Stimulated activated CD4-positive, alpha-beta T cell treated with anti-CD3 and anti-CD28 coated beads, Interleukin-1b, Interleukin-23, amount 100 ng/mL, for 48 hours (primary cell): ENCODE measurements at regions not wholly inside any gene's neighbourhood (a gene's known extent, or its start where the extent isn't known, plus 50 kb on each side); places are given as distances from the start of the nearest gene placed in this dataset.

Source experiments
- DNase-seq: peaks from one replicate; pipeline ENCODE4 v3.0.0-alpha.2; 2020

- no peak for DNase-seq
Measured at GRCh38 chr3:152516216-152516615, 247.5 kb downstream of the MBNL1 start.

GRCh38 chr3:152517502-152517901, 248.8 kb downstream of the MBNL1 start:
- DNase-seq, result no peak

- no peak for DNase-seq
Measured at GRCh38 chr3:152518346-152518745, 249.6 kb downstream of the MBNL1 start.

DNA sequence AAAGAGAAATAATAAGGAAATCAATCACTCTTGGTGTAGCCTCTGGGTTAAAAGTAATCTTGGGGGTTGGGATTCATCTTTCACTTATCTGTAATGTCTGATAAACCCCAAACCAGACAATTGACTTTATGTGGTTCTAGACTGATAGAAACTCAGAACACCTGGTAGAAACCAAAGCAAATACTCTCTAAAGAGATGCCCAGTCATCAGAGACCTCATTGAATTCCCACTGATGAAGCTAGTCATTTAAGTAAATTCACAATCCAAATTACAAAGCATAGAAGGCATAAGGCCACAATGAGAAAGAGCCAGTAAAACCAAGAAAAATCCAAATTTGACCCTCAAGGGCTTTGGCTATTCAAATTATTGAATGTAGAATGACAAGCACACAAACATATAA, 250.6 kb downstream of the MBNL1 start:
- no peak for DNase-seq

- no peak for DNase-seq
Measured at GRCh38 chr3:152522036-152522435, 253.3 kb downstream of the MBNL1 start.

DNA sequence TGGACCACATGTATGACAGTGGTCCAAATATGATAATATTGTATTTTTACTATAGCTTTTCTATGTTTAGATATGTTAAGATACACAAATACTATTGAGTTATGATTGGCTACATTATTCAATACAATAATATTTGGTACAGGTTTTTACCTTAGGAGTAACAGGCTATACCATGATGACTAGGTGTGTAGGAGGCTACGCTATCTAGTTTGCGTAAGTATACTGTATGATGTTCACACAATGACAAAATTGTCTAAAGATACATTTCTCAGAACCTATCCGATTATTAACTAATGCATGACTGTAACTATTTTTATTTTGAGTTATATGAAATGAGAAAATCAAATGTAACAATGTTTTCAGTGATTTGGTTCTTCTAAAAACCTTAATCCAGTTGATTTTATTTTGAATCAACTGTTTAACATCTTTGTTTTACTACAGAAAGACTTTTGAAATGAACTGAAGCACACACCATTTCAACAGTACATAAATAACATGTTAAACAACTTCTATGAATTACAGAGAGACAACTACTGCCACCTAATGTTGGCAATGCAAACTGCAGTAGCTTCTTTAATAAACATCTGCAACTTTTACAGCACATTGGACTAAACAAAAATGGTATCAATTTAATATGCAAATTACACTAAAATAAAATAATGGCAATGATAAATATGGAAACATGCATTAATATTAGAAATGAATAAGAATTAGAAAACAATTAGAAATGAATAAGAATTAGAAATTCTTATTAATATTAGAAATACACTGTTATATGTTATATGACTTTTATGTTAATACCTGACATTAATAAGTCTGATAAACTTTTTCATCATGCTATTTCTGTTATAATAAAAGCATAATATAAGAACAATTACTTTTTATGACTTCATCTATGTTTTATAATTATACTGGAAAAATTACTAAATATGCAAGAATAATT, 255.7 kb downstream of the MBNL1 start:
- DNase-seq, result peak; percentile 13

DNA sequence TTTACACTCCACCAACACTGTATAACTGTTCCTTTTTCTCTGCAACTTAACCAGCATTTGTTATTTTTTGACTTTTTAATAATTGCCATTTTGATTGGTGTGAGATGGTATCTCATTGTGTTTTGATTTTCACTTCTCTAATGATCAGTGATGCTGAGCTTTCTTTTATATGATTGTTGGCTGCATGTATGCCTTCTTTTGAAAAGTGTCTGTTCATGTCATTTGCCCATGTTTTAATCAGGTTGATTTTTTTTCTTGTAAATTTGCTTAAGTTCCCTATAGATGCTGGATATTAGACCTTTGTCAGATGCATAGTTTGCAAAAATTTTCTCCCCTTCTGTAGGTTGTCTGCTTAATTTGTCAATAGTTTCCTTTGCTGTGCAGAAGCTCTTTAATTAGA, 263.0 kb downstream of the MBNL1 start:
- no peak for DNase-seq

DNA sequence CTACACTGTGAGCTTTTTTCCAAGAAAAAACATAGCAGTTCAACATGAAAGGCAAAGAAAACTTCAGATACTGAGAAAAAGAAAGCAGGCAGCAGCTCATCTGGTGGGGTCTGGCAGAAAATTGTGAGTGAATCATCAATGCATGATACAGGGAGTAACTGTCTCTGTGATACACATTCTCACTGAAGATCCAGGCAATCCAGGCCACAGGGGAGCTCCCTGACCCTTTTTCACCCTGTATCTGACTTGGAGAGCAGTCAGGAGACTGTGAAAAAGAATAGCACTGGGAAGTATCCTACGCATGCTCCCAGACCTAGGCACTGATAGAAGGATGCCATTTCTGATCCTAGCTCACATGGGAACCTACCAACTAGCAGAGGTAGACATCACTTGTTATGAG, 269.8 kb downstream of the MBNL1 start:
- DNase-seq, result no peak

GRCh38 chr3:152539191-152539764, 270.5 kb downstream of the MBNL1 start:
- no peak for DNase-seq

DNA sequence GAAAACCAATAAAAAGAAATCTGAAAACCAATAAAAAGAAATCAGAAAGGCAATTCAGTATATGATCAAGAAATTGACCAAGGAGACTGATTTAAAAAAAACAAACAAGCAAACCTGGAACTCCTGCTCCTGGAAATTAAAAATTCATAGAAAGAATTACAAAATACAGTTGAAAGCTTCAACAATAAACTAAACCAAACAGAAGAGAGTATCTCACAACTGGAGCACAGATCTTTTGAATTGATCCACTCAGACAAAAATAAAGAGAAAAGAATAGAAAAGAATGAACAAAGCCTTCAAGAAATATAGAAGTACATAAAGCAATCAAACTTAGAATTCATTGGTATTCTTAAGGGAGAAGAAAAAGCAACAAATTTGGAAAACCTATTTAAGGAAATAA, 271.4 kb downstream of the MBNL1 start:
- no peak for DNase-seq

GRCh38 chr3:152547153-152547552, 278.4 kb downstream of the MBNL1 start:
- DNase-seq, result no peak

- no peak for DNase-seq
Measured at GRCh38 chr3:152549263-152549662, 280.5 kb downstream of the MBNL1 start.

- DNase-seq, result no peak
Measured at GRCh38 chr3:152550284-152550683, 281.6 kb downstream of the MBNL1 start.

DNA sequence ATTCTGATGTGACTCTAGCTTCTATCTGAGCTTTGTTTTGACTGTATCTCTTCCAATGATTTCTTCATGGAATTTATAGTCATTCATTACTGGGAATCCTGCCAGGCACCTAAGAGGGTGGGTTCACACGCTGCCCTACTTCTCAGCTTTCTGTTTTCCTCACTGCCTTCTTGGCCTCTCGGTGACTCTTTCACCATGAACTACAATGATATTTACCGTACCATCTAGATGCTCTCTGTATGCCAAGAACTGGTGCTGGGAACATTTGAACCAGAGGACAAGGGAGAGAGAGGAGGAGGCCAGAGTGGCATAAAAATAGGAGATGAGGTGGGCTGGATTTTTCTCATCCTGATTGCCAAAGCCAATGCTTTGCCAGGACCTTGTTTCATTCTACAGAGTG, 280.0 kb upstream of the P2RY1 start:
- DNase-seq, result no peak

- no peak for DNase-seq
Measured at GRCh38 chr3:152555666-152556291, 279.2 kb upstream of the P2RY1 start.

- DNase-seq, result no peak
Measured at GRCh38 chr3:152556731-152557254, 278.1 kb upstream of the P2RY1 start.

- no peak for DNase-seq
Measured at GRCh38 chr3:152557302-152557999, 277.5 kb upstream of the P2RY1 start.

- DNase-seq, result no peak
Measured at GRCh38 chr3:152558386-152558785, 276.5 kb upstream of the P2RY1 start.

DNA sequence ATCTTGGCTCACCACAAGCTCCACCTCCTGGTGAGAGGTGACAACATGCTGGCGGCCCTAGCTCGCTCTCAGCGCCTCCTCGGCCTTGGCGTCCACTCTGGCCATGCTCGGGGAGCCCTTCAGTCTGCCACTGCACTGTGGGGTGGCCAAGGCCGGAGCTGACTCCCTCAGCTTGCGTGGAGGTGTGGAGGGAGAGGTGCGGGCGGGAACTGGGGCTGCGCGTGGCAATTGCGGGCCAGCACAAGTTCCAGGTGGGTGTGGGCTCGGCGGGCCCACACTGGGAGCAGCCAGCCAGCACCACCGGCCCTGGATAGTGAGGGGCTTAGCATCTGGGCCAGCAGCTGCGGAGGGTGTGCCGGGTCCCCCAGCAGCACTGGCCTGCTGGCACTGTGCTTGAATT, 275.7 kb upstream of the P2RY1 start:
- DNase-seq, result no peak

DNA sequence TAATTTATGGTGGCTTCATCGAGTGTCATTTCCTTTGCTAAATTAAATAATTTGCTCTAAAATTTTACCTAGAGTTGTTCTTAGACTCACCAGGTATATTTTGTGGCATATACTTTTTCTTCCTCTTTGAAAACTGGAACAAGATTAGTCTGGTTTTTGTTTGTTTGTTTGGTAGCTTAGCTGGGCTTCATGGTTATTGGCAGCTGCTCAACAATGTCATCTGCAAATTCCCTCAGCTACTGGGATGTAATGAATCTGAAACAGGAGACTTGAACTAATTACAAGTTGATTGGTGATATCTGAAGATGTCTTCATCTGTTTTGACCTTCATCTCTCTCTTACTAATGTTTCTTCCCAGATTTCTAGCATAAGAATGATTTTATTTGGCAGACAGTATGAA, 270.5 kb upstream of the P2RY1 start:
- DNase-seq, result no peak

DNA sequence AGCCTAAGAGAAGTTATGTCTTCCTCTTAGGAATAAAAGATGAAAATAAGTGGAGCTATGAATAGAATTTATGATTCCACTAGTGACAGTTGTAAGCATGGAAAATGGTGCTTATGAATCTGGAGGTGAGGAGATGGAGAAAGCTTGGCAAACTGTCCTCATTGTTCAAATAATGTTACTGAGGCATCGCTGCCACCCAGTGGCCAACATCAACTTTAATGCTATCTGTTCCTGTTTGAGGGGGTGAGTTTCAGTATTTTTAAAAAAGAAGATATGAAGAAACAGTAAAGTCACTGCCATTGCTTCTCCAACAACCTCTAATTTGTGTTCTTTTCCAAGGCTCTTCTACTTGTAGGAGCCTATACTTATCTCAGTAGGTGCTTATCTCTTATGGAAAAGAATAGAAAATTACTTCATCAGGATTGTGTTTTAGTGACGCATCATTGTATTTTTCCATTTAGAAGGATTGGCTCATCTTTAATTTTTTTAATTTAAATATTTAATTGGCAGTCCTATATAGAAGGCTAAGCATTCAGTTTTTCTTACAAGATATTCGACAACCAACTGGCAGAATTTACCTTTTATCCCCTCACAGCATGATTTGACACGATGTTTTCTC, 260.4 kb upstream of the P2RY1 start:
- peak; percentile 12 for DNase-seq

- DNase-seq, result no peak
Measured at GRCh38 chr3:152578769-152579168, 256.2 kb upstream of the P2RY1 start.

DNA sequence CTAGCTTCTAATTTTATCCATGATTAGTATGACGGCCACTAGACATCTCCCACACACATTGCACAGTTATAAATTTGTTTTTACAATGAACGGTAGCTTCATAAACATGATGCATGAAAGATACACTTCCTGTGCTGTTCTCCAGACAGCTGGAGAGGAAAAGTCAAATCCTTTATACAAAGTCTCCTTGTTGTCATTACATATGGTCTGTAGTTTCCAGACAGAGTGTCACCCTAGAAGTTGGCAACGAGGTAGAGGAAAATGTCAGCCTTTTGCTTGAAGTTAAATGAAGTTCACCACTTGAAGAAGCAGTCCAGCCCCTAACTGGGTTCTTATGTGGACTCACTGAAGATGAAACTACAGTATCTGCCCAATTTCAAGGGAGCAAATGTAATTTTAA, 253.0 kb upstream of the P2RY1 start:
- no peak for DNase-seq
